Neural crest cell (in vitro differentiated cells): ENCODE measurements at regions not wholly inside any gene's neighbourhood (a gene's known extent, or its start where the extent isn't known, plus 50 kb on each side); places are given as distances from the start of the nearest gene placed in this dataset.

Experiments
- DNase-seq: peaks from one replicate; pipeline ENCODE4 v3.0.0; 2021; ENCODE audit warnings: low read depth, mixed read lengths, low spot score
- H3K27ac Mint-ChIP-seq: one replicate; pipeline ENCODE4 v1.8.0; 2021; ENCODE audit warnings: mild to moderate bottlenecking, mixed read lengths; ENCODE audit not compliant: unreplicated experiment
- H3K27me3 Mint-ChIP-seq: 2 replicates; pipeline ENCODE4 v1.8.0; 2021; ENCODE audit warnings: low read depth, mild to moderate bottlenecking, mixed read lengths
- H3K36me3 Mint-ChIP-seq: 2 replicates; pipeline ENCODE4 v1.8.0; 2021; ENCODE audit warnings: low read depth, mild to moderate bottlenecking, mixed read lengths
- H3K4me1 Mint-ChIP-seq: 2 replicates; pipeline ENCODE4 v1.8.0; 2021; ENCODE audit warnings: mixed read lengths
- H3K4me3 Mint-ChIP-seq: one replicate; pipeline ENCODE4 v1.8.0; 2021; ENCODE audit warnings: mild to moderate bottlenecking, mixed read lengths
- H3K9me3 Mint-ChIP-seq: 2 replicates; pipeline ENCODE4 v1.8.0; 2021; ENCODE audit warnings: mixed read lengths
- CTCF ChIP-seq: fragments of 200-600 bp; sonication (generic); conservative IDR thresholded peaks from 2 replicates; pipeline ENCODE4 v1.5.0; 2021; ENCODE audit warnings: antibody characterized with exemption, mild to moderate bottlenecking

- Mint-ChIP-seq H3K36me3 (no peaks in the 10 kb centered on the region), H3K4me1 (no peaks in the 10 kb centered on the region), H3K4me3 (no peak overlapping the region), H3K9me3 (no peaks in the 10 kb centered on the region), H3K27ac (no peak overlapping the region), H3K27me3 (peaks cover 9% of the 10 kb centered on the region)
- no peak for TF ChIP-seq CTCF
- DNase-seq: no peak
Observed at GRCh38 chr6:40165036-40165709, 230.9 kb upstream of the MOCS1 start.

GRCh38 chr6:40164345-40164755, 230.1 kb upstream of the MOCS1 start:
- peaks cover 7% of the 10 kb centered on the region for H3K27me3 Mint-ChIP-seq
- DNase-seq: no peak
- no peaks in the 10 kb centered on the region for H3K9me3 Mint-ChIP-seq
- no peak overlapping the region for H3K27ac Mint-ChIP-seq
- H3K4me1 Mint-ChIP-seq: no peaks in the 10 kb centered on the region
- no peaks in the 10 kb centered on the region for H3K36me3 Mint-ChIP-seq
- TF ChIP-seq CTCF: no peak
- H3K4me3 Mint-ChIP-seq: no peak overlapping the region

GRCh38 chr6:40163924-40164323, 229.7 kb upstream of the MOCS1 start:
- H3K27ac Mint-ChIP-seq: no peak overlapping the region
- H3K36me3 Mint-ChIP-seq: no peaks in the 10 kb centered on the region
- TF ChIP-seq CTCF: no peak
- DNase-seq: no peak
- no peaks in the 10 kb centered on the region for H3K4me1 Mint-ChIP-seq
- no peak overlapping the region for H3K4me3 Mint-ChIP-seq
- H3K27me3 Mint-ChIP-seq: peaks cover 7% of the 10 kb centered on the region
- no peaks in the 10 kb centered on the region for H3K9me3 Mint-ChIP-seq

GRCh38 chr6:40162074-40162473, 227.8 kb upstream of the MOCS1 start:
- Mint-ChIP-seq H3K9me3 (no peaks in the 10 kb centered on the region), H3K4me3 (no peak overlapping the region), H3K27me3 (peaks cover 4% of the 10 kb centered on the region), H3K4me1 (no peaks in the 10 kb centered on the region), H3K27ac (no peak overlapping the region), H3K36me3 (no peaks in the 10 kb centered on the region)
- no peak for DNase-seq
- TF ChIP-seq CTCF: no peak

- no peaks in the 10 kb centered on the region for H3K9me3 Mint-ChIP-seq
Observed at GRCh38 chr6:40160826-40161225, 226.6 kb upstream of the MOCS1 start.

More at GRCh38 chr6:40160826-40161225, 226.6 kb upstream of the MOCS1 start:
- Mint-ChIP-seq H3K4me3 (no peak overlapping the region), H3K4me1 (no peaks in the 10 kb centered on the region), H3K27me3 (peaks cover 5% of the 10 kb centered on the region), H3K27ac (no peak overlapping the region), H3K36me3 (no peaks in the 10 kb centered on the region)
- TF ChIP-seq CTCF: no peak
- no peak for DNase-seq
